HepG2 (cell line): ENCODE measurements at regions not wholly inside any gene's neighbourhood (a gene's known extent, or its start where the extent isn't known, plus 50 kb on each side); places are given as distances from the start of the nearest gene placed in this dataset.

Source experiments
- ATF5 ChIP-seq: sonication (generic); formaldehyde crosslinking; IDR thresholded peaks from 2 replicates; pipeline ENCODE4 v1.4.0; 2020; ENCODE audit warnings: mild to moderate bottlenecking, low read depth, missing genetic modification reagents
- ATF7 ChIP-seq, 2 experiments: fragments of 450-650 bp in 1 of 2; sonication (generic) in 1 of 2; formaldehyde crosslinking in 1 of 2; IDR thresholded peaks; 2 replicates each; pipeline versions ENCODE4 v1.4.0 to v1.6.1; 2016 to 2020; ENCODE audit warnings: antibody characterized with exemption in 1 of 2, mild to moderate bottlenecking in 1 of 2, missing genetic modification reagents in 1 of 2
- CHD4 ChIP-seq: fragments of 200-600 bp; sonication (generic); IDR thresholded peaks from 2 replicates; pipeline ENCODE4 v1.7.0; 2017; ENCODE audit warnings: mild to moderate bottlenecking, low read length, borderline replicate concordance
- MAFF ChIP-seq: IDR thresholded peaks from 2 replicates; pipeline ENCODE4 v1.6.1; 2011; ENCODE audit warnings: low read depth, low read length, improper control_type of control experiment
- MIXL1 ChIP-seq: IDR thresholded peaks from 2 replicates; pipeline ENCODE4 v1.6.1; 2016
- MYPOP ChIP-seq: sonication (generic); formaldehyde crosslinking; IDR thresholded peaks from 2 replicates; pipeline ENCODE4 v1.8.1; 2023; ENCODE audit warnings: mild to moderate bottlenecking, moderate library complexity, missing genetic modification reagents
- PBX3 ChIP-seq: sonication (generic); formaldehyde crosslinking; IDR thresholded peaks from 2 replicates; pipeline ENCODE4 v1.8.1; 2023; ENCODE audit warnings: missing genetic modification reagents, inconsistent platforms, borderline replicate concordance
- RAD51 ChIP-seq: fragments of 450-650 bp; IDR thresholded peaks from 2 replicates; pipeline ENCODE4 v1.6.1; 2016; ENCODE audit warnings: borderline replicate concordance
- RERE ChIP-seq: IDR thresholded peaks from 2 replicates; pipeline ENCODE4 v1.6.1; 2016; ENCODE audit warnings: low read depth, missing genetic modification reagents, missing compliant biosample characterization
- RFX1 ChIP-seq: fragments of 450-650 bp; IDR thresholded peaks from 2 replicates; pipeline ENCODE4 v1.6.1; 2017
- RFXANK ChIP-seq: IDR thresholded peaks from 2 replicates; pipeline ENCODE4 v1.6.1; 2016
- RFXAP ChIP-seq: sonication (generic); formaldehyde crosslinking; IDR thresholded peaks from 2 replicates; pipeline ENCODE4 v1.4.0; 2020; ENCODE audit warnings: missing genetic modification reagents, borderline replicate concordance
- TOPORS ChIP-seq: sonication (generic); formaldehyde crosslinking; IDR thresholded peaks from 2 replicates; pipeline ENCODE4 v1.8.0; 2023; ENCODE audit warnings: mild to moderate bottlenecking, missing genetic modification reagents
- ZBTB33 ChIP-seq: sonication (generic); formaldehyde crosslinking; IDR thresholded peaks from 2 replicates; pipeline ENCODE4 v1.4.0; 2020; ENCODE audit warnings: missing genetic modification reagents
- ZKSCAN1 ChIP-seq: fragments of 150-350 bp; IDR thresholded peaks from 2 replicates; pipeline ENCODE4 v1.6.1; 2014; ENCODE audit warnings: low read length
- ZNF160 ChIP-seq: sonication (generic); formaldehyde crosslinking; IDR thresholded peaks from 2 replicates; pipeline ENCODE4 v1.8.0; 2022; ENCODE audit warnings: mild to moderate bottlenecking, inconsistent platforms, missing genetic modification reagents
- ZNF792 ChIP-seq: IDR thresholded peaks from 2 replicates; pipeline ENCODE4 v1.6.1; 2016

GRCh38 chr20:50243610-50244351 is 53.2 kb downstream of the CEBPB start (continued):
- TF ChIP-seq RERE (CRISPR knock-in tag) (no peak), TOPORS (no peak), ATF7 (IDR thresholded peaks at IDR 0.05) (no peak), ATF7 (CRISPR knock-in tag; IDR thresholded peaks at IDR 0.05) (no peak), MAFF (no peak), RFX1 (no peak), RFXANK (CRISPR knock-in tag) (no peak), ZKSCAN1 (no peak), MYPOP (CRISPR knock-in tag) (0 out of 2 replicates have a peak, but pooled peaks have one; percentile 9), MIXL1 (CRISPR knock-in tag) (no peak), RFXAP (CRISPR knock-in tag) (no peak), CHD4 (peak; percentile 9; the same call in 1 of the 2 replicates), ZNF160 (no peak), ZBTB33 (CRISPR knock-in tag) (0 out of 2 replicates have a peak, but pooled peaks have one; percentile 32), RAD51 (no peak), ATF5 (CRISPR knock-in tag) (no peak), ZNF792 (CRISPR knock-in tag) (no peak), PBX3 (CRISPR knock-in tag) (no peak)
